ENCODE measurements at regions not wholly inside any gene's neighbourhood (a gene's known extent, or its start where the extent isn't known, plus 50 kb on each side); places are given as distances from the start of the nearest gene placed in this dataset.
"Not testable (repeated sequence)": the region's sequence is repeated elsewhere in the genome, so short reads cannot be mapped to it uniquely, and the experiment has no call there.

GRCh38 chr7:42726066-42726785, 185.6 kb downstream of the C7orf25 start:
- DNase-seq (ENCODE audit: insufficient read length, low spot score) = no peak
- no peak for FAIRE-seq

- DNase-seq (ENCODE audit: insufficient read length, low spot score) (no peak), FAIRE-seq (no peak)
Measured at GRCh38 chr7:42722716-42723115, 189.2 kb downstream of the C7orf25 start.

GRCh38 chr7:42722198-42722597, 189.7 kb downstream of the C7orf25 start:
- FAIRE-seq (no peak), DNase-seq (ENCODE audit: insufficient read length, low spot score) (no peak)

GRCh38 chr7:42720991-42721796, 190.7 kb downstream of the C7orf25 start:
- FAIRE-seq (no peak), DNase-seq (ENCODE audit: insufficient read length, low spot score) (no peak)

GRCh38 chr7:42720012-42720411, 191.9 kb downstream of the C7orf25 start:
- DNase-seq (ENCODE audit: insufficient read length, low spot score) = no peak
- no peak for FAIRE-seq

GRCh38 chr7:42718466-42718865, 193.4 kb downstream of the C7orf25 start:
- DNase-seq (ENCODE audit: insufficient read length, low spot score); FAIRE-seq: not testable (repeated sequence)

DNA sequence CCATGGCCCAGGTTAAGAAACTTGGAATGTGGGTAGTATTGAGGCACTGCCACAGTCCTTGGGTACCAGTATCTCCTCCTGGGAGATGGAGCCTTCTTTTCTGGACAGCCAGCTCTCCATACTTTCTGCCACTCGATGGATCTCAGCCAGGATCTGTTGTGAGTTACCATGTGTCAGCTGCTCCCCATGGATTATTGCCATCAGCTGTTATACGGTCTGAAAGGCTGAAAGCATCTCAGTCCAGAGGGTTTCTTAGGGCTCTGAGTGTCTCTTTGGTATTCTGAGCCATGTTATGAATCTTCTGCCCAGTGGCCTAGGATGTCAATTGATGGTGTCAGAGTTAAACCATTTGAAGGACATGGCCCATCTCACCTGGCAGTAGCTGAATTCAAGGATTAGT, 197.5 kb downstream of the C7orf25 start:
- DNase-seq (ENCODE audit: insufficient read length, low spot score) (no peak), FAIRE-seq (no peak)

- FAIRE-seq (no peak), DNase-seq (ENCODE audit: insufficient read length, low spot score) (no peak)
Measured at GRCh38 chr7:42709284-42709683, 202.6 kb downstream of the C7orf25 start.

DNA sequence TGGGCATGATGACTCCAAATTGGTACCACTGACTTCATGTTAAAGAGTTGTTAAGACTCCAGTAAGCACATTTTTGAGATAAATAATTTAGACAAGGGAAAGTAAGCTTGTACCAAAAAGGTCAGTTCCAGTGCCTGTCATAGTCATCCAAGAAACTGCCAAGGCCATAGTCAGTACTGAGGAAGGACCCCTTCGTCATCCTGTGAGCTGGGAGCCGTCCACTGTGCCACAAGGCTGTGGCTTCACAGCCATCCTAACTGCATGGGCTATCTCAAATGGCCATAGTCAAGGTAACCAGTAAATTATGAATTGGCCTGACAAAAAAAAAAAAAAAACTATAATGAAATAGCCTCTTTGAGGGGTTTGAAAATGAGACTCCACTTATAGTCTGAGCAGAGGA, 207.2 kb downstream of the C7orf25 start:
- FAIRE-seq = no peak
- no peak for DNase-seq (ENCODE audit: insufficient read length, low spot score)

- FAIRE-seq (no peak), DNase-seq (ENCODE audit: insufficient read length, low spot score) (no peak)
Measured at GRCh38 chr7:42702647-42703046, 209.2 kb downstream of the C7orf25 start.

- FAIRE-seq (no peak), DNase-seq (ENCODE audit: insufficient read length, low spot score) (no peak)
Measured at GRCh38 chr7:42700406-42701327, 211.2 kb downstream of the C7orf25 start.

GRCh38 chr7:42699380-42700178, 212.3 kb downstream of the C7orf25 start:
- no peak for FAIRE-seq
- DNase-seq (ENCODE audit: insufficient read length, low spot score) = no peak

DNA sequence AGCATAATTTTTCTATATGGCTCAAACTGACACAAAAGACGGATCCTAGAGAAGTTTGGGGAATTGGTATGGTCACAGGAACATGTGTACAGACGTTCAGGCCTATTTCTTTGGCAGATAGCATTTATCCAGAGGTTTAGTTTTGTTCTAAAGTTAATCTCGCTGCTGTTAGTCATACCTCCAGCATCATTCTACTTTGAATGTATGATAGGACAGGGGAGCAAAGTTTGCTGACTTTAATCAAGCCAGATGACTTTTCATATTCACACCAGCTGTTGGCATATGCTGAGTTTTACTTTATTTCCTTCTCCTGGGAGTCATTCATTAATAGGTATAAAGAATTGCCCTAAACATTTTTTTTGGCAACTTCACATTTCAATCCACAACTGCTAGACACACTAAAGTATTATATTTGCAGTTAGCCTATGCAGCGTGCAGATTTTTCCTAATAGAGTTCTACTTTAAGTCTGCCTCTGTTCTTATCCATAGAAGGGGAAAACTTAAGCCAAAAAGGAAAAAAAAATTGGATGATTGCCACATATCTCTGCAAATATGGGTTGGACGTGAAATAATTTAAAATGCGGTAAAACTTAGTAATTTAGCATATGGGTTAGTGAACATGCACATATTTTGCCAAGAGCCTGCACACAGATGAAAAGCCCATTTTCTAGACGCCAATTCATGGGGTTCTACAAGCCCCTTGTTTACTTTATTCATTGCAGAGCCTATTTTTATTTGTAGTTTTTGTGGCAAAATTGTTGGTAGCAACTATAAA, 213.1 kb downstream of the C7orf25 start:
- DNase-seq (ENCODE audit: insufficient read length, low spot score) = no peak
- no peak for FAIRE-seq

GRCh38 chr7:42694894-42695507, 216.9 kb downstream of the C7orf25 start:
- DNase-seq (ENCODE audit: insufficient read length, low spot score) = no peak
- FAIRE-seq = no peak

DNA sequence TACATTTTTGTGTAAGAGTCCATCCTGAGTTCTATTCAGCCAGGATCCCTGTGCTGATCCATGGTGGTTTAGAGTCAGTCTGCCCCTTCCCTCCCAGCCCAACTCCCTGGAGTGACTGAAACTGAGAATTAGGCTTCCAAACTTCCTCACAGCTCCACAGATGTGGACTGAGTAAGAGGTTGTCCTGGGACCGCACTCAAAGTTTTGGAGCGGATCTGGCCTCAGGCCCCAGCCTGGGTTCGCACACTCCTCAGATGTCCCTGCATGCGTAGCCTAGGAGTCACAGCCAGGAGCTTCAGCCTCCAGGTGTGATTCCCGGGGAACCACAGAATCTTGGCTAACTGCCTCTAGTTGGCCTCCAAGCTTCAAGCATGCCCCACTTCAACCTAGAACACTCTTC, 218.1 kb downstream of the C7orf25 start:
- FAIRE-seq (no peak), DNase-seq (ENCODE audit: insufficient read length, low spot score) (no peak)

DNA sequence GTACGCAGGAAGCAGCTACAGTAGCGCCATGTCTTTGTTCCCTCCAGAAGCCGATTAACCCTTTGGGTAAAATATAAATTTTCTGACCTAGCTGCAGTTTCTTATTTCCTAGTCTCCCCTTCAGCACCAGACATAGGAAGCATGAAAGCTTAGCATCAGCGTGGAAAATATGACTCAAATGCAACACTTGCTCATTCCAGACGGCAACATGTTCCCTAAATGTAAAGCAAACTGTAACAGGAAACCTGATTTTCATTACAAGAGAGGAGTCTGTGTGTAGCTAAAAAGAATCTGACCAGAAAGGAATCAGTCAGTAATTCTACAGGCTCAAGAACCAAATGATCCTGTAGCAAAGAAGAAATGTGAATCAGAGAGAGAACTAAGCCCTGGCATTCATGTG, 219.2 kb downstream of the C7orf25 start:
- FAIRE-seq = no peak
- no peak for DNase-seq (ENCODE audit: insufficient read length, low spot score)

DNA sequence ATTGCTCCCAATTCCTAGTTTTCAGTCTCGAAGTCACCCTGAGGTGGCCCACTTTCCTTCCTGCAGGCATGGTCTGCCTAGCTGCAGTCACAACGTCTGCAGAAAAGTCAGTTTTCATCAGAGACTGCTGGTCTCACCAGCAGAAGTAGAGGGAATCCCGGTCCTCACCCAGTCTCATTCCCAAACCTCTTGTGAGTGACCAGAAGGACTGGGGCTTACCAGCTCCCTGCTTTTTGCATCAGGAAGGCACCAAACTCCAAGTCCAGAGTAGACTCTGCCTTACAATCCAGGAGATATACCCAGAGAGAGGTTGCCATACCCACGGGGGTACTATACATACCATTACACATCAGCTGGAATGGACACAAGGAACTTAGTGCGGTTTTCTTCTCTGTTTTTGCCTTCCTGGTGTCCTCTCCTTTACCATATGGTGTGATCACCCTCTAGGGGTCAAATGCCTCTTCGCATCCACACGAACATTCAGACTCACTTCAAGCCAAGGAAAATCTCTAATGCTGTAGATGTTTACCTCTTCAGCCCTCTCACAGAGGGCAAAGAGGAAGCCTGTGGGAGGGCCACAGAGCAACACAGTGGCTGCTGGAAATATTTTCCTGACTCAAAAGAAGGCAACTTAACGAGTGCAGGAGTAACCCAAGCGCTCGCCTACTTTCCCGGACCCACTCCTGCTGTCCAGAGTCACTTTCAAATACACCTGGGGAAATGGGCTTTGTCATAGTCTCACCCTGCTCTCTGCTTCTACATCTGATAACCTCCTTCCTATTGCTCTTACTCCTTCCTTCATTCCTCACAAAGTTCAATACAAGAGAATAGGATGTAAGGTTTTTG, 220.9 kb downstream of the C7orf25 start:
- FAIRE-seq = no peak
- no peak for DNase-seq (ENCODE audit: insufficient read length, low spot score)

DNA sequence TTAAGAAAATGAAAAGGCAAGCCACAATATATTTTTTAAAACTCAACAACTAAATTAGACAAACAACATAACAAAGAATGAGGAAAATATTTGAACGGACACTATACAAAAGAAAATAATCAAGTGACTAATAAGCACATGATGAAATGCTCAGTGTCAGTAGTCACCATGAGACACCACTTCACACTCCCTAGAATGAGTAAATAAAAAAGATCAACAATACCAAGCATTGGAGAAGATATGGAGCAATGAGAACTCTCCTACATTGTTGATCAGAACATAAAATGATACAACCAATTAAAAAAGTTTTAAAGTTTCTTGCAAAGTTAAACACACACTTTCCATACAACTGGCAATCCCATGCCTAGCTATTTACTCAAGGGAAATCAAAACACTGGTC, 222.2 kb downstream of the C7orf25 start:
- DNase-seq (ENCODE audit: insufficient read length, low spot score) (no peak), FAIRE-seq (no peak)

Data from GM19239 (cell line).